ENCODE measurements at regions not wholly inside any gene's neighbourhood (a gene's known extent, or its start where the extent isn't known, plus 50 kb on each side); places are given as distances from the start of the nearest gene placed in this dataset.

DNA sequence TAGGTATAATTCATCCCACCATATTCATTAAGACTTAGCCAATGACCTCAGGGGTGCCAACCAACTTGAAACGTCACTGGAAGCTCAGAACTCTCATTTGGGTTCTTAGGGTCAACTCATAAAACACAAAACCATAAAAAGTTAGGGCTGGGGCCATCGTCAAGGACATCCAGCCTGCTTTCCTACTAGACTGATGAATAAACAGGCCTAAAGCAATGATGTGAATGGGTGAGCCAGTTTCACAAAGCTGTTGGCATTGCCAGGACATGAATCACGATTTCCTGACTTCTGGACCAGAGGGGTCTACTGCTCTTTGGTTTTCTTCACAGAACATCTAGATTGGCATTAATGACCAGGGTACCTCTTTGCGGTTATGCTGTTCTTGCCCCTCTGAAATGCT is 64.7 kb downstream of the EOMES start:
- Mint-ChIP-seq H3K9me3 (ENCODE audit: low read depth, unreplicated experiment) (no peaks in the 10 kb centered on the region), H3K27me3 (ENCODE audit: unreplicated experiment) (no peaks in the 10 kb centered on the region), H3K4me1 (ENCODE audit: low read depth, unreplicated experiment) (peaks cover 5% of the 10 kb centered on the region), H3K4me3 (ENCODE audit: low read depth, unreplicated experiment) (no peak overlapping the region), H3K27ac (ENCODE audit: unreplicated experiment) (no peak overlapping the region), H3K36me3 (ENCODE audit: insufficient read depth, unreplicated experiment) (no peaks in the 10 kb centered on the region)
- CTCF ChIA-PET, result no interaction called here
- intact Hi-C loops (cut with micrococcal nuclease; ENCODE audit: unreplicated experiment), result no loop called here
- TF ChIP-seq, protein P1, sequence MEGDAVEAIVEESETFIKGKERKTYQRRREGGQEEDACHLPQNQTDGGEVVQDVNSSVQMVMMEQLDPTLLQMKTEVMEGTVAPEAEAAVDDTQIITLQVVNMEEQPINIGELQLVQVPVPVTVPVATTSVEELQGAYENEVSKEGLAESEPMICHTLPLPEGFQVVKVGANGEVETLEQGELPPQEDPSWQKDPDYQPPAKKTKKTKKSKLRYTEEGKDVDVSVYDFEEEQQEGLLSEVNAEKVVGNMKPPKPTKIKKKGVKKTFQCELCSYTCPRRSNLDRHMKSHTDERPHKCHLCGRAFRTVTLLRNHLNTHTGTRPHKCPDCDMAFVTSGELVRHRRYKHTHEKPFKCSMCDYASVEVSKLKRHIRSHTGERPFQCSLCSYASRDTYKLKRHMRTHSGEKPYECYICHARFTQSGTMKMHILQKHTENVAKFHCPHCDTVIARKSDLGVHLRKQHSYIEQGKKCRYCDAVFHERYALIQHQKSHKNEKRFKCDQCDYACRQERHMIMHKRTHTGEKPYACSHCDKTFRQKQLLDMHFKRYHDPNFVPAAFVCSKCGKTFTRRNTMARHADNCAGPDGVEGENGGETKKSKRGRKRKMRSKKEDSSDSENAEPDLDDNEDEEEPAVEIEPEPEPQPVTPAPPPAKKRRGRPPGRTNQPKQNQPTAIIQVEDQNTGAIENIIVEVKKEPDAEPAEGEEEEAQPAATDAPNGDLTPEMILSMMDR (IDR thresholded peaks at IDR 0.05; ENCODE audit: unreplicated experiment), result no peak
- DNase-seq, result no peak
- no TSS peak for BruUV-seq (replicated peaks)

DNA sequence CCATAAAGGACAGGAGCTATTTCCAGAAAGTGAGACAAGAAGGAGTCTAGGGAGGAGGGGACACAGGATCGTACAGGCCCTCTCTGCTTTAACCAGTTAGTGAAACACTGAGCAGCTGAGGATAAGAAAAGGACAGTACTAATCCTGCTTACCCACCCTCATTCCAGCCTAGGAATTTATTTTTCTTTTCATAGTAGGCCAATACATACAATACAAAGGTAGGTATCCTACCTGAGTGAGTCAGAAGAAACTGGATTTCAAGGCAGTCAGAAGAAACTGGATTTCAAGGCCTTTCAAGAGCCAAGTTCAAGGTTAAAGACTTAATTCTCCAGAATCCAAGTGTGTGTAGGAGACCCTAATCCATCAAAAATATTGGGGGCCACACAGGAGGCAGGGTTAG is 65.3 kb downstream of the EOMES start:
- no TSS peak for BruUV-seq (replicated peaks)
- Mint-ChIP-seq H3K4me3 (ENCODE audit: low read depth, unreplicated experiment) (no peak overlapping the region), H3K27ac (ENCODE audit: unreplicated experiment) (no peak overlapping the region), H3K36me3 (ENCODE audit: insufficient read depth, unreplicated experiment) (no peaks in the 10 kb centered on the region), H3K27me3 (ENCODE audit: unreplicated experiment) (no peaks in the 10 kb centered on the region), H3K4me1 (ENCODE audit: low read depth, unreplicated experiment) (peaks cover 9% of the 10 kb centered on the region), H3K9me3 (ENCODE audit: low read depth, unreplicated experiment) (no peaks in the 10 kb centered on the region)
- no peak for DNase-seq
- intact Hi-C loops (cut with micrococcal nuclease; ENCODE audit: unreplicated experiment), result no loop called here
- TF ChIP-seq, protein P1 (IDR thresholded peaks at IDR 0.05; ENCODE audit: unreplicated experiment), result no peak
- CTCF ChIA-PET, result no interaction called here

DNA sequence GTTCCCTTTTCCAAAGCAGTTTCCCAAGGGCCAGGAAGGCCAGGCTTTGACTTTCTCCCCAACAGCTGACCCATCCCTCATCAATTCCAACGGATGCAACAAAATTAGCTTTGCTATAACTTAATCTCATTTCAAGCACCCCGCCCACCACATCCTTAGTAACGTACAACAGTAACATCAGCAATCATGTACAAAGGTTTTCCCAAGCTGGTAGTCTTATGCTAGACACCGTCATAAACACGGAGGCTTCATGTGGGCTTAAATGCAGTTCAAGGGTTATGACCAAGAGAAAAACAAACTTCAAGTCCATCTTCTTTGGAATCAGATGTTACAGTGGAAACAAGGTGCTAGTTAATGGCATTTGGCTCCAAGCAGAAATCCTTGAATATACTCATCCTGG is 66.6 kb downstream of the EOMES start:
- intact Hi-C loops (cut with micrococcal nuclease; ENCODE audit: unreplicated experiment), result no loop called here
- no TSS peak for BruUV-seq (replicated peaks)
- Mint-ChIP-seq H3K9me3 (ENCODE audit: low read depth, unreplicated experiment) (no peaks in the 10 kb centered on the region), H3K36me3 (ENCODE audit: insufficient read depth, unreplicated experiment) (no peaks in the 10 kb centered on the region), H3K4me1 (ENCODE audit: low read depth, unreplicated experiment) (peaks cover 9% of the 10 kb centered on the region), H3K27me3 (ENCODE audit: unreplicated experiment) (no peaks in the 10 kb centered on the region), H3K27ac (ENCODE audit: unreplicated experiment) (no peak overlapping the region), H3K4me3 (ENCODE audit: low read depth, unreplicated experiment) (no peak overlapping the region)
- DNase-seq, result no peak
- TF ChIP-seq, protein P1 (IDR thresholded peaks at IDR 0.05; ENCODE audit: unreplicated experiment), result no peak
- CTCF ChIA-PET, result no interaction called here

DNA sequence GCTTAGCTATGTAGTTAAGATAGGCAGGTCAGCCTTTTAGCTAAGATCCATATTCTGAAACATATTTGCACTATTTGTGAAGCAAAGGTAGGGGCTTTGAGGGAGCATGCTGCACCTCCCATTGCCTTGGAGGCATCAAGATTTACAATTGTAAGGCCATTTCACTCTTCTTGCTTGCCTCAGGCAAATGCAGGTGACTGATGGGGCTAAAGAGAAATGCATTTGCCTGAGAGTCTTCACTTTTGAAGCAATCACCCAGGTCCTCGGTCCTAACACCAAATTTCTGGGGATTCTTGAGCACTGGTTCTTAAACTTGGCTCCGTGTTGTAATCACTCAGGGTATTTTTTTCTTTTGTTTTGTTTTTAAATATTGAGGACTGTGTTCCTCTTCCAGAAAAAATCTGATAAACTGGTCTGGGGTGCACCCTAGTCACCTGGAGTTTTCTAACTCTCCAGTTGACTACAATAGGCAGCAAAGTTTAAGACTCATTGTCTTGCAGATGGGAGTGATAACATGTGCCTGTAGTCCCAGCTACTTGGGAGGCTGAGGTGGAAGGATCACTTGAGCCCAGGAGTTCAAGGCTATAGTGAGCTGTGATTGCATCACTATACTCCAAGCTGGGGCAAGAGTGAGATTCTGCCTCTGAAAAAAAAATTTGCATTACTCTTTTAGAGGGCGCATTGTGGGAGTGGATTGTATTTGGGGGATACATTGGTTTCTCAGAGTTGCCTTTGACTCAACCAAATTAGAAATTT is 68.1 kb downstream of the EOMES start:
- intact Hi-C loops (cut with micrococcal nuclease; ENCODE audit: unreplicated experiment), result no loop called here
- CTCF ChIA-PET, result interaction anchor here (0.6 kb wide), 1 partner anchor 136 kb away, joined by 4 read pairs; no protein-coding TSS in a partner anchor
- H3K4me3 Mint-ChIP-seq (ENCODE audit: low read depth, unreplicated experiment), result no peak overlapping the region
- H3K9me3 Mint-ChIP-seq (ENCODE audit: low read depth, unreplicated experiment), result no peaks in the 10 kb centered on the region
- BruUV-seq (replicated peaks), result no TSS peak
- TF ChIP-seq, protein P1 (IDR thresholded peaks at IDR 0.05; ENCODE audit: unreplicated experiment), result no peak
- DNase-seq, result no peak
- H3K36me3 Mint-ChIP-seq (ENCODE audit: insufficient read depth, unreplicated experiment), result no peaks in the 10 kb centered on the region
- H3K27me3 Mint-ChIP-seq (ENCODE audit: unreplicated experiment), result no peaks in the 10 kb centered on the region
- H3K27ac Mint-ChIP-seq (ENCODE audit: unreplicated experiment), result no peak overlapping the region
- peaks cover 9% of the 10 kb centered on the region for H3K4me1 Mint-ChIP-seq (ENCODE audit: low read depth, unreplicated experiment)
